WI38 (cell line): ENCODE measurements at regions not wholly inside any gene's neighbourhood (a gene's known extent, or its start where the extent isn't known, plus 50 kb on each side); places are given as distances from the start of the nearest gene placed in this dataset.

ENCODE experiments used
- H3K4me3 ChIP-seq: 2 replicates; pipeline ENCODE4 v1.5.1; 2011; ENCODE audit warnings: low read depth, mild to moderate bottlenecking, control low read depth, low read length
- TF ChIP-seq, protein P1 (sequence below): IDR thresholded peaks from 2 replicates; pipeline ENCODE4 v1.5.1; 2012; ENCODE audit warnings: low read depth, mild to moderate bottlenecking, control low read depth, low read length

DNA sequence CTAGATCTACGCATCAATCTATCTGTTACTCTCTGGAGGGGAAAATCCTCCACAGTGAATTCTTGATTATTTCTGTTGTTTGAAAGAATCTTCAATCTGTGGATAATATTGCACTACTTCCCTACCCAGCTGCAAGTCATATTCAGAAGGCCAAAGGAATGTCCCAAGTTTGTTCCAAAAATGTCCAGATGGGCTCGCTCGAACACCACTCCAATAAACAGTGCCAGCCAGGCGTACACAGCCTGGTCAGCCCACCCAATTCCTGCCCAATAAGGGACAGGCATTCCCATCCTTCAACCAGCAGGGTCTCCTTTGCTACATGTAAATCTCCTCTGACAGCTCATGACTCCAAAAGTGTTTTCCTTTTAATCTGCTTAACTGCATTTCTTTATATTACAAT, 80.7 kb upstream of the GPM6B start:
- no peak overlapping the region for H3K4me3 ChIP-seq
- TF ChIP-seq, protein P1, sequence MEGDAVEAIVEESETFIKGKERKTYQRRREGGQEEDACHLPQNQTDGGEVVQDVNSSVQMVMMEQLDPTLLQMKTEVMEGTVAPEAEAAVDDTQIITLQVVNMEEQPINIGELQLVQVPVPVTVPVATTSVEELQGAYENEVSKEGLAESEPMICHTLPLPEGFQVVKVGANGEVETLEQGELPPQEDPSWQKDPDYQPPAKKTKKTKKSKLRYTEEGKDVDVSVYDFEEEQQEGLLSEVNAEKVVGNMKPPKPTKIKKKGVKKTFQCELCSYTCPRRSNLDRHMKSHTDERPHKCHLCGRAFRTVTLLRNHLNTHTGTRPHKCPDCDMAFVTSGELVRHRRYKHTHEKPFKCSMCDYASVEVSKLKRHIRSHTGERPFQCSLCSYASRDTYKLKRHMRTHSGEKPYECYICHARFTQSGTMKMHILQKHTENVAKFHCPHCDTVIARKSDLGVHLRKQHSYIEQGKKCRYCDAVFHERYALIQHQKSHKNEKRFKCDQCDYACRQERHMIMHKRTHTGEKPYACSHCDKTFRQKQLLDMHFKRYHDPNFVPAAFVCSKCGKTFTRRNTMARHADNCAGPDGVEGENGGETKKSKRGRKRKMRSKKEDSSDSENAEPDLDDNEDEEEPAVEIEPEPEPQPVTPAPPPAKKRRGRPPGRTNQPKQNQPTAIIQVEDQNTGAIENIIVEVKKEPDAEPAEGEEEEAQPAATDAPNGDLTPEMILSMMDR: no peak

GRCh38 chrX:13894888-13895565, 78.1 kb upstream of the GPM6B start:
- TF ChIP-seq, protein P1: no peak
- no peak overlapping the region for H3K4me3 ChIP-seq

- TF ChIP-seq, protein P1: no peak
- no peak overlapping the region for H3K4me3 ChIP-seq
These were observed 76.9 kb upstream of the GPM6B start for GRCh38 chrX:13893826-13894225.

DNA sequence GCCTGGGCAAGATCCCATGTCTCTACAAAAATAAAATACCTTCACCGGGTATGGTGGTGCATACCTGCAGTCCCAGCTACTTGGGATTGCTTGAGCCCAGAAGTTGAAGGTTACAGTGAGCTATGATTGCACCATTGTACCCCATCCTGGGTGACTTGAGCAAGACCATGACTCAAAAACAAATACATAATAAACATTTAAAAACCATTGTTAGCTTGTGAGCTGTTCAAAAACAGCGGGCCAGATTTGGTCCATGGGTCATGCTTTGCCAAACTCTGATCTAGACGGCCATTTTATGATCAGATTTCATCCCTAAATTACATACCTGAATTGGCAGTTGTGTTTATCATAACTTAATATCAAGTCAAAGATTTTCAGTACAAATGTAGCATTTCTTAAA, 76.0 kb upstream of the GPM6B start:
- TF ChIP-seq, protein P1: no peak
- H3K4me3 ChIP-seq: no peak overlapping the region

GRCh38 chrX:13891377-13892140, 74.7 kb upstream of the GPM6B start:
- TF ChIP-seq, protein P1: no peak
- no peak overlapping the region for H3K4me3 ChIP-seq

DNA sequence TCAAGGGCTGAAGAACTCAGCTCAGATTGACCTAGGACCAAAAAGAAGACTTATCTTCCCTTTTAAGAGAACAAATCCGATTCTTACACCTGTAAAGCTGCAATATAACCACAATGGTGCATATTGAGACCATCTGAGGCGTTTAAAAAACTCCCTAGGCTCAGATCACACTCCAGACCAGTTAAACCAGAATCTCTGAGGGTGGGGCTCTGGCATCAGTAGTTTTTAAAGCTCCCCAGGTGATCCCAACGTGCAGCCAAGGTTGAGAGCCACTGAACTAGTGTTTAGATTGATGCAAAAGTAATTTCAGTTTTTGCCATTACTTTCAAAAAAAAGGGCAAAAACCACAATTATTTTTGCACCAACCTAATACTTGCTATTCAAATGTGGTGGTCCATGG, 73.9 kb upstream of the GPM6B start:
- TF ChIP-seq, protein P1: no peak
- no peak overlapping the region for H3K4me3 ChIP-seq

GRCh38 chrX:13888284-13888683, 71.4 kb upstream of the GPM6B start:
- TF ChIP-seq, protein P1: no peak
- no peak overlapping the region for H3K4me3 ChIP-seq
